Neutrophil (primary cell): ENCODE measurements at regions not wholly inside any gene's neighbourhood (a gene's known extent, or its start where the extent isn't known, plus 50 kb on each side); places are given as distances from the start of the nearest gene placed in this dataset.

ENCODE experiments used
- H3K27ac ChIP-seq: fragments of 200-600 bp; sonication (generic); 2 replicates; pipeline ENCODE4 v1.5.1; 2016; ENCODE audit warnings: mild to moderate bottlenecking, moderate library complexity
- H3K27me3 ChIP-seq: fragments of 200-600 bp; sonication (generic); 2 replicates; pipeline ENCODE4 v1.6.0; 2016; ENCODE audit warnings: mild to moderate bottlenecking
- H3K36me3 ChIP-seq: fragments of 200-600 bp; sonication (generic); 2 replicates; pipeline ENCODE4 v1.5.1; 2017
- H3K4me1 ChIP-seq, 2 experiments: fragments of 200-600 bp in 1 of 2; sonication (generic) in 1 of 2; 1 replicate in 1 of 2; 2 replicates in 1 of 2; pipeline versions ENCODE4 v1.5.1 to v1.6.1; 2013 to 2016; ENCODE audit warnings: low read depth in 1 of 2, low read length in 1 of 2, mild to moderate bottlenecking in 1 of 2, moderate library complexity in 1 of 2; ENCODE audit not compliant: control insufficient read depth in 1 of 2, insufficient read depth in 1 of 2
- H3K4me3 ChIP-seq, 2 experiments: fragments of 200-600 bp in 1 of 2; sonication (generic) in 1 of 2; 1 replicate in 1 of 2; 2 replicates in 1 of 2; pipeline ENCODE4 v1.5.1; 2013 to 2016; ENCODE audit warnings: low read depth in 1 of 2, low read length in 1 of 2, mild to moderate bottlenecking in 1 of 2, moderate library complexity in 1 of 2
- H3K9me3 ChIP-seq: fragments of 200-600 bp; sonication (generic); 2 replicates; pipeline ENCODE4 v1.5.1; 2016
- TF ChIP-seq, protein P1 (sequence below): fragments of 200-600 bp; sonication (generic); IDR thresholded peaks from 2 replicates; pipeline ENCODE4 v1.5.1; 2016; ENCODE audit warnings: antibody characterized with exemption

- no peaks in the 10 kb centered on the region for H3K36me3 ChIP-seq
- H3K9me3 ChIP-seq = no peaks in the 10 kb centered on the region
- H3K27me3 ChIP-seq = no peaks in the 10 kb centered on the region
- TF ChIP-seq, protein P1, sequence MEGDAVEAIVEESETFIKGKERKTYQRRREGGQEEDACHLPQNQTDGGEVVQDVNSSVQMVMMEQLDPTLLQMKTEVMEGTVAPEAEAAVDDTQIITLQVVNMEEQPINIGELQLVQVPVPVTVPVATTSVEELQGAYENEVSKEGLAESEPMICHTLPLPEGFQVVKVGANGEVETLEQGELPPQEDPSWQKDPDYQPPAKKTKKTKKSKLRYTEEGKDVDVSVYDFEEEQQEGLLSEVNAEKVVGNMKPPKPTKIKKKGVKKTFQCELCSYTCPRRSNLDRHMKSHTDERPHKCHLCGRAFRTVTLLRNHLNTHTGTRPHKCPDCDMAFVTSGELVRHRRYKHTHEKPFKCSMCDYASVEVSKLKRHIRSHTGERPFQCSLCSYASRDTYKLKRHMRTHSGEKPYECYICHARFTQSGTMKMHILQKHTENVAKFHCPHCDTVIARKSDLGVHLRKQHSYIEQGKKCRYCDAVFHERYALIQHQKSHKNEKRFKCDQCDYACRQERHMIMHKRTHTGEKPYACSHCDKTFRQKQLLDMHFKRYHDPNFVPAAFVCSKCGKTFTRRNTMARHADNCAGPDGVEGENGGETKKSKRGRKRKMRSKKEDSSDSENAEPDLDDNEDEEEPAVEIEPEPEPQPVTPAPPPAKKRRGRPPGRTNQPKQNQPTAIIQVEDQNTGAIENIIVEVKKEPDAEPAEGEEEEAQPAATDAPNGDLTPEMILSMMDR = no peak
- H3K4me3 ChIP-seq = no peak overlapping the region
- no peak overlapping the region for H3K27ac ChIP-seq
- H3K4me1 ChIP-seq = no peaks in the 10 kb centered on the region
Observed at GRCh38 chr13:73857106-73857505, 277.1 kb downstream of the KLF12 start.

GRCh38 chr13:73851104-73851503 lies 283.1 kb downstream of the KLF12 start:
- TF ChIP-seq, protein P1 = no peak
- no peak overlapping the region for H3K4me3 ChIP-seq
- no peaks in the 10 kb centered on the region for H3K4me1 ChIP-seq
- H3K27ac ChIP-seq = no peak overlapping the region
- H3K36me3 ChIP-seq = no peaks in the 10 kb centered on the region
- H3K9me3 ChIP-seq = no peaks in the 10 kb centered on the region
- no peaks in the 10 kb centered on the region for H3K27me3 ChIP-seq

DNA sequence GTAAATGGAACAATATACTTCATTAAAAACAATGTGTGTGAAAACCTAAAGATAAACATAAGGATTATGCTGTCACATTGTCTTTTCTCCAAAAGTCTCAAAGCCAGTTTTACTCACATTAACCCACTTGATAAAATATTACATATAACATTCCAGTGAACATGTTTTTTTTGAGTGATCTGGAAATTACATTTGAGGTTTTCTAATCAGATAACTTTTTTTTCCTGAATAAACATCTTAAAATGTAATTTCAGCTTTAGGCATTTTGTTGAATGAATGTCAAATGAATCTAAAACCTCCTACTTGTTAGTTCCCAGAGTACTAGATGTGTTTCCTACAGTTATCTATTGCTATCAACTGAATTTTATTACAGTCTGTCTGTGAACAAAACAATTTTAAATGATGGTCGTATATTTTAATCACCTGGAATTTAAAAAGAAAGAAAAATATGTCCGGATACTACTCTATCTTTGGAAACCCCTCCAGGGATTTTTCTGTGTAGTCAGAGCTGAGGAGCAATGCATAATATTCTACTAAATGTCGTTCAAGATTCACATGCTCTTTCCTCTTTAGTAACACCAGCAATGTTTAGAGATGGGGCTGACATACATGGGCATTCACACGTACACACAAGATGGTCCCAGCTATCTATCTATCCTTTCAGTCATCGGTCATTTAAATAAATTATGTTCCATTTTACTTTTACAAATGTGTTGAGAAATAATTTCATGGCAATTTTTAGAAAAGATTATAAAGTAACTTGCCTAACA lies 283.9 kb downstream of the KLF12 start:
- Histone ChIP-seq H3K4me1 (no peaks in the 10 kb centered on the region), H3K27ac (no peak overlapping the region), H3K36me3 (no peaks in the 10 kb centered on the region), H3K9me3 (no peaks in the 10 kb centered on the region), H3K4me3 (no peak overlapping the region), H3K27me3 (no peaks in the 10 kb centered on the region)
- TF ChIP-seq, protein P1 = no peak

DNA sequence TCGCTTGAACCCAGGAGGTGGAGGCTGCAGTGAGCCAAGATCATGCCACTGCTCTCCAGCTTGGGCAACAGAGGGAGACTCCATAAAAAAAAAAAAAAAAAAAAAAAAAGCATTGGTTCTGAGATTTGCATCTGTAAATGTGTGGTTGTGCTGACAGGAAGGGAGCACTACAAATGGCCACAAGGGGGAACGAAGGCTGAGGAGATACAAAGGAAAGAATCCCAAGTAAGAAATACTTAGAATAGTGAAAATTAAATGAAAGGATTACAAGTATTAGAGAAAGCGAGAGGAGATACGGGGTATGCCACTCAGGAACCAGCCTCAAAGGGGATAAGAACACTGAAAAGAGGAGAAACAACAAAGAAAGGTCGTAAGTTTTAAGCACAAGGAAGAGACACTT lies 284.9 kb downstream of the KLF12 start:
- H3K4me1 ChIP-seq = no peaks in the 10 kb centered on the region
- H3K27me3 ChIP-seq = no peaks in the 10 kb centered on the region
- no peak overlapping the region for H3K27ac ChIP-seq
- no peaks in the 10 kb centered on the region for H3K9me3 ChIP-seq
- TF ChIP-seq, protein P1 = no peak
- H3K4me3 ChIP-seq = no peak overlapping the region
- no peaks in the 10 kb centered on the region for H3K36me3 ChIP-seq

GRCh38 chr13:73844986-73845385 lies 289.2 kb downstream of the KLF12 start:
- H3K36me3 ChIP-seq = no peaks in the 10 kb centered on the region
- H3K9me3 ChIP-seq = no peaks in the 10 kb centered on the region
- H3K4me3 ChIP-seq = no peak overlapping the region
- H3K4me1 ChIP-seq = no peaks in the 10 kb centered on the region
- TF ChIP-seq, protein P1 = no peak
- H3K27ac ChIP-seq = no peak overlapping the region
- no peaks in the 10 kb centered on the region for H3K27me3 ChIP-seq
